IMR-90 (cell line): ENCODE measurements at regions not wholly inside any gene's neighbourhood (a gene's known extent, or its start where the extent isn't known, plus 50 kb on each side); places are given as distances from the start of the nearest gene placed in this dataset.

Source experiments
- ATAC-seq: fragments of 200-7000 bp; cut with Tn5 transposase; 2 replicates; pipeline ENCODE4 v1.9.1; 2020; ENCODE audit warnings: low read depth, mild to moderate bottlenecking, moderate library complexity
- BruUV-seq: library from RNA; stranded (reverse); fragments of 400-500 nt; replicated peaks from 2 replicates; lab custom pipeline; 2021; lab: Mats Ljungman, UMichigan
- CTCF ChIA-PET: fragments of 300-600 bp; formaldehyde crosslinking; extraction: SDS; loops from one replicate; lab custom pipeline; 2021; ENCODE audit warnings: antibody characterized with exemption; lab: Yijun Ruan, JAX
- POLR2A ChIA-PET: fragments of 300-600 bp; sonication (Branson Sonifier 250); formaldehyde crosslinking; loops from one replicate; lab custom pipeline; 2022; ENCODE audit warnings: antibody characterized with exemption; ENCODE audit not compliant: unreplicated experiment; lab: Charles Lee
- DNase-seq: peaks from one replicate; pipeline ENCODE4 v3.0.0; 2013
- H2AFZ ChIP-seq: replicated peaks from 2 replicates; pipeline ENCODE3; 2013; ENCODE audit warnings: low read length, mild to moderate bottlenecking; ENCODE audit not compliant: poor library complexity
- H2AK5ac ChIP-seq: 2 replicates; pipeline ENCODE4 v1.6.1; 2013; ENCODE audit warnings: low read depth, low read length, inconsistent platforms
- H2AK9ac ChIP-seq: replicated peaks from 2 replicates; pipeline ENCODE3; 2013; ENCODE audit warnings: mild to moderate bottlenecking, low read depth, low read length, moderate library complexity; ENCODE audit not compliant: poor library complexity
- H2BK120ac ChIP-seq: 2 replicates; pipeline ENCODE4 v1.6.1; 2013; ENCODE audit warnings: low read depth, low read length, inconsistent platforms
- H2BK15ac ChIP-seq: 3 replicates; pipeline ENCODE4 v1.6.1; 2013; ENCODE audit warnings: low read depth, low read length, inconsistent platforms
- H2BK20ac ChIP-seq: 2 replicates; pipeline ENCODE4 v1.6.1; 2013; ENCODE audit warnings: low read depth, mild to moderate bottlenecking, inconsistent platforms, low read length, moderate library complexity
- H2BK5ac ChIP-seq: 2 replicates; pipeline ENCODE4 v1.6.1; 2013; ENCODE audit warnings: mild to moderate bottlenecking, low read depth, low read length, inconsistent platforms; ENCODE audit not compliant: poor library complexity, severe bottlenecking
- H3K14ac ChIP-seq: replicated peaks from 2 replicates; pipeline ENCODE4 v1.6.1; 2013; ENCODE audit warnings: low read depth, low read length, inconsistent platforms
- H3K18ac ChIP-seq: 2 replicates; pipeline ENCODE4 v1.6.1; 2013; ENCODE audit warnings: low read depth, low read length, control low read depth
- H3K23ac ChIP-seq: 2 replicates; pipeline ENCODE4 v1.6.1; 2013; ENCODE audit warnings: low read depth, low read length, inconsistent platforms
- H3K27ac ChIP-seq: 2 replicates; pipeline ENCODE4 v1.5.1; 2013; ENCODE audit warnings: mild to moderate bottlenecking, control low read depth, low read length; ENCODE audit not compliant: insufficient read depth
- H3K27me3 ChIP-seq: 2 replicates; pipeline ENCODE4 v1.6.1; 2013; ENCODE audit warnings: low read length; ENCODE audit not compliant: control insufficient read depth, insufficient read depth
- H3K36me3 ChIP-seq: 2 replicates; pipeline ENCODE4 v1.6.1; 2013; ENCODE audit warnings: low read length, mixed read lengths; ENCODE audit not compliant: control insufficient read depth, insufficient read depth
- H3K4ac ChIP-seq: 2 replicates; pipeline ENCODE4 v1.6.1; 2013; ENCODE audit warnings: low read depth, low read length, inconsistent platforms
- H3K4me1 ChIP-seq: 2 replicates; pipeline ENCODE4 v1.6.1; 2013; ENCODE audit warnings: low read length, mixed read lengths; ENCODE audit not compliant: control insufficient read depth, insufficient read depth
- H3K4me2 ChIP-seq: 2 replicates; pipeline ENCODE4 v1.6.1; 2013; ENCODE audit warnings: low read depth, mild to moderate bottlenecking, control low read depth, low read length, moderate library complexity
- H3K4me3 ChIP-seq: 2 replicates; pipeline ENCODE4 v1.5.1; 2013; ENCODE audit warnings: low read depth, mild to moderate bottlenecking, control low read depth, low read length, moderate library complexity; ENCODE audit not compliant: insufficient read depth
- H3K56ac ChIP-seq: 2 replicates; pipeline ENCODE4 v1.6.1; 2013; ENCODE audit warnings: low read length, inconsistent platforms; ENCODE audit not compliant: insufficient read depth; ENCODE audit errors: extremely low read depth
- H3K79me1 ChIP-seq, 2 experiments: 2 replicates each; pipeline ENCODE4 v1.6.1; 2013; ENCODE audit warnings: low read length in 2 of 2, inconsistent platforms in 1 of 2, low read depth in 1 of 2
- H3K9ac ChIP-seq: 2 replicates; pipeline ENCODE4 v1.6.1; 2013; ENCODE audit warnings: low read depth, low read length, control low read depth
- H3K9me1 ChIP-seq: 2 replicates; pipeline ENCODE4 v1.6.1; 2013; ENCODE audit warnings: low read length, inconsistent platforms; ENCODE audit not compliant: insufficient read depth
- H3K9me3 ChIP-seq: 2 replicates; pipeline ENCODE4 v1.6.1; 2013; ENCODE audit warnings: low read length; ENCODE audit not compliant: control insufficient read depth, insufficient read depth
- H4K20me1 ChIP-seq: 2 replicates; pipeline ENCODE4 v1.6.1; 2013; ENCODE audit warnings: low read length, inconsistent platforms; ENCODE audit not compliant: insufficient read depth
- H4K5ac ChIP-seq: 2 replicates; pipeline ENCODE4 v1.6.1; 2013; ENCODE audit warnings: mild to moderate bottlenecking, low read depth, low read length, control low read depth
- H4K8ac ChIP-seq, 2 experiments: 2 replicates each; pipeline ENCODE4 v1.6.1; 2013; ENCODE audit warnings: low read depth in 2 of 2, low read length in 2 of 2, control low read depth in 1 of 2, inconsistent platforms in 1 of 2
- H4K91ac ChIP-seq: 2 replicates; pipeline ENCODE4 v1.6.1; 2013; ENCODE audit warnings: low read depth, low read length, inconsistent platforms; ENCODE audit not compliant: insufficient read depth
- BHLHE40 ChIP-seq: fragments of 150-350 bp; IDR thresholded peaks from 2 replicates; pipeline ENCODE4 v1.6.1; 2016; ENCODE audit warnings: mild to moderate bottlenecking, low read depth, low read length
- CEBPB ChIP-seq: IDR thresholded peaks from 2 replicates; pipeline ENCODE4 v1.6.1; 2012; ENCODE audit warnings: low read depth, low read length, improper control_type of control experiment
- CHD1 ChIP-seq: IDR thresholded peaks from 2 replicates; pipeline ENCODE4 v1.6.1; 2012; ENCODE audit warnings: low read depth, low read length, improper control_type of control experiment
- ELK1 ChIP-seq: fragments of 150-350 bp; IDR thresholded peaks from 2 replicates; pipeline ENCODE4 v1.6.1; 2016; ENCODE audit warnings: low read depth, mild to moderate bottlenecking, low read length, moderate library complexity, borderline replicate concordance
- FOS ChIP-seq: fragments of 150-350 bp; IDR thresholded peaks from 2 replicates; pipeline ENCODE4 v1.6.1; 2016; ENCODE audit warnings: low read depth, low read length
- MAFK ChIP-seq: IDR thresholded peaks from 2 replicates; pipeline ENCODE4 v1.6.1; 2012; ENCODE audit warnings: low read depth, low read length, improper control_type of control experiment
- MAZ ChIP-seq: IDR thresholded peaks from 2 replicates; pipeline ENCODE4 v1.6.1; 2012; ENCODE audit warnings: low read depth, mild to moderate bottlenecking, low read length, improper control_type of control experiment, moderate library complexity, borderline replicate concordance
- MXI1 ChIP-seq: IDR thresholded peaks from 2 replicates; pipeline ENCODE4 v1.6.1; 2012; ENCODE audit warnings: low read depth, mild to moderate bottlenecking, low read length, moderate library complexity, borderline replicate concordance
- NFE2L2 ChIP-seq: fragments of 150-350 bp; IDR thresholded peaks from 2 replicates; pipeline ENCODE4 v1.6.1; 2016; ENCODE audit warnings: low read depth, mild to moderate bottlenecking, low read length
- POLR2A ChIP-seq: IDR thresholded peaks from 2 replicates; pipeline ENCODE4 v1.6.1; 2012; ENCODE audit warnings: mild to moderate bottlenecking, low read depth, low read length
- RAD21 ChIP-seq: IDR thresholded peaks from 2 replicates; pipeline ENCODE4 v1.6.1; 2012; ENCODE audit warnings: low read length, improper control_type of control experiment
- RCOR1 ChIP-seq: IDR thresholded peaks from 2 replicates; pipeline ENCODE4 v1.6.1; 2012; ENCODE audit warnings: mild to moderate bottlenecking, low read length, improper control_type of control experiment; ENCODE audit not compliant: insufficient replicate concordance
- RFX5 ChIP-seq: IDR thresholded peaks from 2 replicates; pipeline ENCODE4 v1.8.0; 2012; ENCODE audit warnings: low read depth, mild to moderate bottlenecking, low read length, moderate library complexity
- SMC3 ChIP-seq: fragments of 150-350 bp; IDR thresholded peaks from 2 replicates; pipeline ENCODE4 v1.6.1; 2016; ENCODE audit warnings: low read depth, mild to moderate bottlenecking, antibody characterized with exemption, low read length, moderate library complexity
- USF2 ChIP-seq: fragments of 150-350 bp; IDR thresholded peaks from 2 replicates; pipeline ENCODE4 v1.6.1; 2017; ENCODE audit warnings: mild to moderate bottlenecking, antibody characterized with exemption, low read length, low read depth
- WGBS, 2 experiments: methylation state at CpG; one replicate each; pipeline versions ENCODE4 v1.1.5 to v1.1.7; 2013; ENCODE audit warnings: missing lambda C conversion rate in 2 of 2; ENCODE audit not compliant: insufficient read length in 1 of 2; ENCODE audit errors: extremely low coverage in 2 of 2; 5-methylcytosine and 5-hydroxymethylcytosine counted together
- dilution Hi-C: fragments of 300-500 bp; cut with HindIII; formaldehyde crosslinking; loops from one replicate; pipeline ENCODE4 v1.14.3; 2018; ENCODE audit warnings: low sequenced_read_pairs; ENCODE audit not compliant: unreplicated experiment
- in situ Hi-C: fragments of 300-500 bp; cut with MboI; formaldehyde crosslinking; loops from 3 replicates; pipeline ENCODE4 v1.14.3; 2019; ENCODE audit warnings: low sequenced_read_pairs, inconsistent platforms, mixed read lengths
- intact Hi-C: fragments of 100-400 bp; cut with micrococcal nuclease; formaldehyde crosslinking; loops from 2 replicates; pipeline ENCODE4 v1.10.0; 2022
- TF ChIP-seq, protein P1 (sequence below): conservative IDR thresholded peaks from 2 replicates; pipeline ENCODE4 v1.5.1; 2012; ENCODE audit warnings: mild to moderate bottlenecking, low read depth, low read length, improper control_type of control experiment

DNA sequence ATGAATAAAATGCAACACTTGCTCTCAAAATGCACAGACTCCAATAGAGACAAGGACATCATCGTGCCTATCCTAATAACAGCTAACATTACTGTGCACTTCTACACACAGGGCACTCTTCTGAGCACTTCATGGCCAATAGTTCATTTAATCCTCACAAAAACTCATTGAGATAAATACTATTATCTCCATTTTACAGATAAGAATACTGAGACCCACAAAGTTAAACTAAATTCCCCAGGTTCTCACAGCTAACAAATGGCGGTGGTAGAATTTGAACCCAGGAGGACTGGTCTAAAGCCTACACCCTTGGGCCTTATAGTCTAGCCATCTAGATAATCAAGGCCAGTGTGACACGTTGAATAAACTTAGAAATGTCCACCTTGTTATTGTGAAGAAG lies 328.6 kb downstream of the RRAGC start:
- H3K4ac ChIP-seq = no peak overlapping the region
- no peak overlapping the region for H2BK20ac ChIP-seq
- H2AK9ac ChIP-seq = no peak overlapping the region
- ATAC-seq (no peak), DNase-seq (no peak)
- no peaks in the 10 kb centered on the region for H3K9me1 ChIP-seq
- H3K27ac ChIP-seq = no peak overlapping the region
- H3K4me3 ChIP-seq = no peak overlapping the region
- H4K5ac ChIP-seq = no peak overlapping the region
- H2BK5ac ChIP-seq = no peak overlapping the region
- in situ Hi-C loops (no loop called here), intact Hi-C loops (no loop called here), dilution Hi-C loops (no loop called here)
- no peak overlapping the region for H3K23ac ChIP-seq
- no peaks in the 10 kb centered on the region for H3K79me1 ChIP-seq
- H2AFZ ChIP-seq = no peak overlapping the region
- H4K8ac ChIP-seq = no peak overlapping the region
- no peak overlapping the region for H2BK15ac ChIP-seq
- no peak overlapping the region for H2AK5ac ChIP-seq
- H3K27me3 ChIP-seq = no peaks in the 10 kb centered on the region
- no peaks in the 10 kb centered on the region for H4K20me1 ChIP-seq
- BruUV-seq = no TSS peak
- H3K14ac ChIP-seq = no peak overlapping the region
- H3K56ac ChIP-seq = no peak overlapping the region
- TF ChIP-seq BHLHE40 (no peak), RAD21 (no peak), MXI1 (no peak), CEBPB (no peak), ELK1 (no peak), NFE2L2 (no peak), USF2 (no peak), RCOR1 (no peak), RFX5 (no peak), MAZ (no peak), FOS (no peak), POLR2A (no peak), CHD1 (no peak), MAFK (no peak), SMC3 (no peak)
- TF ChIP-seq, protein P1, sequence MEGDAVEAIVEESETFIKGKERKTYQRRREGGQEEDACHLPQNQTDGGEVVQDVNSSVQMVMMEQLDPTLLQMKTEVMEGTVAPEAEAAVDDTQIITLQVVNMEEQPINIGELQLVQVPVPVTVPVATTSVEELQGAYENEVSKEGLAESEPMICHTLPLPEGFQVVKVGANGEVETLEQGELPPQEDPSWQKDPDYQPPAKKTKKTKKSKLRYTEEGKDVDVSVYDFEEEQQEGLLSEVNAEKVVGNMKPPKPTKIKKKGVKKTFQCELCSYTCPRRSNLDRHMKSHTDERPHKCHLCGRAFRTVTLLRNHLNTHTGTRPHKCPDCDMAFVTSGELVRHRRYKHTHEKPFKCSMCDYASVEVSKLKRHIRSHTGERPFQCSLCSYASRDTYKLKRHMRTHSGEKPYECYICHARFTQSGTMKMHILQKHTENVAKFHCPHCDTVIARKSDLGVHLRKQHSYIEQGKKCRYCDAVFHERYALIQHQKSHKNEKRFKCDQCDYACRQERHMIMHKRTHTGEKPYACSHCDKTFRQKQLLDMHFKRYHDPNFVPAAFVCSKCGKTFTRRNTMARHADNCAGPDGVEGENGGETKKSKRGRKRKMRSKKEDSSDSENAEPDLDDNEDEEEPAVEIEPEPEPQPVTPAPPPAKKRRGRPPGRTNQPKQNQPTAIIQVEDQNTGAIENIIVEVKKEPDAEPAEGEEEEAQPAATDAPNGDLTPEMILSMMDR = no peak
- H3K9me3 ChIP-seq = no peaks in the 10 kb centered on the region
- CTCF ChIA-PET = no interaction called here
- no peak overlapping the region for H4K91ac ChIP-seq
- POLR2A ChIA-PET = no interaction called here
- no peaks in the 10 kb centered on the region for H3K36me3 ChIP-seq
- H3K9ac ChIP-seq = no peak overlapping the region
- H3K18ac ChIP-seq = no peak overlapping the region
- H3K4me1 ChIP-seq = no peaks in the 10 kb centered on the region
- no peak overlapping the region for H3K4me2 ChIP-seq
- no peak overlapping the region for H2BK120ac ChIP-seq
- no CpG with 5 or more reads among the region's 3 CpGs for WGBS, 2 experiments
